Medulla oblongata (tissue), 1 donor: ENCODE measurements at regions not wholly inside any gene's neighbourhood (a gene's known extent, or its start where the extent isn't known, plus 50 kb on each side); places are given as distances from the start of the nearest gene placed in this dataset.
"Not testable (repeated sequence)": the region's sequence is repeated elsewhere in the genome, so short reads cannot be mapped to it uniquely, and the experiment has no call there.

Source experiments
- DNase-seq: peaks from one replicate; pipeline ENCODE4 v3.0.0-alpha.2; 2015; ENCODE audit errors: extremely low spot score

- no peak for DNase-seq
Observed at GRCh38 chr13:97875218-97875617, 78.3 kb upstream of the IPO5 start.

- no peak for DNase-seq
Observed at GRCh38 chr13:97875911-97876310, 77.6 kb upstream of the IPO5 start.

GRCh38 chr13:97878431-97879375 is 74.8 kb upstream of the IPO5 start:
- no peak for DNase-seq

GRCh38 chr13:97879646-97880310 is 73.7 kb upstream of the IPO5 start:
- DNase-seq, result no peak

GRCh38 chr13:97880311-97880675 is 73.2 kb upstream of the IPO5 start:
- no peak for DNase-seq

- no peak for DNase-seq
Observed at GRCh38 chr13:97881556-97881955, 71.9 kb upstream of the IPO5 start.

- DNase-seq, result no peak
Observed at GRCh38 chr13:97883396-97883795, 70.1 kb upstream of the IPO5 start.

GRCh38 chr13:97884707-97885468 is 68.6 kb upstream of the IPO5 start:
- no peak for DNase-seq

GRCh38 chr13:97885641-97886040 is 67.8 kb upstream of the IPO5 start:
- no peak for DNase-seq

GRCh38 chr13:97889803-97890202 is 63.7 kb upstream of the IPO5 start:
- DNase-seq, result no peak

- no peak for DNase-seq
Observed at GRCh38 chr13:97890573-97890972, 62.9 kb upstream of the IPO5 start.

- not testable (repeated sequence) for DNase-seq
Observed at GRCh38 chr13:97891964-97892363, 61.5 kb upstream of the IPO5 start.

- no peak for DNase-seq
Observed at GRCh38 chr13:97892717-97893116, 60.8 kb upstream of the IPO5 start.

GRCh38 chr13:97895383-97895782 is 58.1 kb upstream of the IPO5 start:
- DNase-seq, result no peak

- DNase-seq, result no peak
Observed at GRCh38 chr13:97896446-97896845, 57.0 kb upstream of the IPO5 start.

GRCh38 chr13:97901716-97902115 is 51.8 kb upstream of the IPO5 start:
- DNase-seq, result no peak
